Keratinocyte (primary cell): ENCODE measurements at regions not wholly inside any gene's neighbourhood (a gene's known extent, or its start where the extent isn't known, plus 50 kb on each side); places are given as distances from the start of the nearest gene placed in this dataset.

Source experiments
- DNase-seq: peaks from one replicate; pipeline ENCODE4 v3.0.0-alpha.2; 2011; ENCODE audit warnings: low read depth, missing footprints, low spot score
- FAIRE-seq: peaks from 2 replicates; lab custom pipeline; 2011; peaks lifted over from hg19 to GRCh38; lab: Jason Lieb, UNC
- H2AFZ ChIP-seq: 2 replicates; pipeline ENCODE4 v1.6.0; 2012; ENCODE audit warnings: low read length, control low read depth, inconsistent platforms; ENCODE audit not compliant: control insufficient read depth
- H3K27ac ChIP-seq: 2 replicates; pipeline ENCODE4 v1.5.1; 2011; ENCODE audit warnings: low read length; ENCODE audit not compliant: control insufficient read depth, insufficient read depth
- H3K27me3 ChIP-seq: 3 replicates; pipeline ENCODE4 v1.6.0; 2011; ENCODE audit warnings: low read length; ENCODE audit not compliant: control insufficient read depth, insufficient read depth; ENCODE audit errors: extremely low read depth
- H3K36me3 ChIP-seq, 2 experiments: 2 replicates in 1 of 2; 3 replicates in 1 of 2; pipeline ENCODE4 v1.5.1; 2011; ENCODE audit warnings: low read length in 2 of 2, mild to moderate bottlenecking in 1 of 2; ENCODE audit not compliant: control insufficient read depth in 2 of 2, insufficient read depth in 2 of 2; ENCODE audit errors: extremely low read depth in 1 of 2
- H3K4me1 ChIP-seq: 3 replicates; pipeline ENCODE4 v1.5.1; 2011; ENCODE audit warnings: low read length; ENCODE audit not compliant: control insufficient read depth, insufficient read depth; ENCODE audit errors: extremely low read depth
- H3K4me2 ChIP-seq: 3 replicates; pipeline ENCODE4 v1.6.0; 2011; ENCODE audit warnings: low read depth, low read length; ENCODE audit not compliant: control insufficient read depth, insufficient read depth; ENCODE audit errors: extremely low read depth
- H3K4me3 ChIP-seq, 3 experiments: fragments of 200-600 bp in 1 of 3; sonication (generic) in 1 of 3; 2 replicates in 2 of 3; 3 replicates in 1 of 3; pipeline ENCODE4 v1.5.1; 2011 to 2016; ENCODE audit warnings: low read length in 3 of 3, mild to moderate bottlenecking in 3 of 3, control low read depth in 2 of 3, inconsistent platforms in 1 of 3, low read depth in 1 of 3, mixed read lengths in 1 of 3, mixed run types in 1 of 3, moderate library complexity in 1 of 3; ENCODE audit not compliant: control insufficient read depth in 2 of 3, insufficient read depth in 2 of 3; ENCODE audit errors: extremely low read depth in 1 of 3
- H3K79me2 ChIP-seq: 2 replicates; pipeline ENCODE4 v1.6.0; 2012; ENCODE audit warnings: low read length; ENCODE audit not compliant: control insufficient read depth, insufficient read depth
- H3K9ac ChIP-seq: 3 replicates; pipeline ENCODE4 v1.6.0; 2011; ENCODE audit warnings: low read length; ENCODE audit not compliant: control insufficient read depth, insufficient read depth; ENCODE audit errors: extremely low read depth
- H3K9me1 ChIP-seq: 3 replicates; pipeline ENCODE4 v1.6.0; 2011; ENCODE audit warnings: low read length; ENCODE audit not compliant: control insufficient read depth, insufficient read depth; ENCODE audit errors: extremely low read depth
- H3K9me3 ChIP-seq: 2 replicates; pipeline ENCODE4 v1.5.1; 2012; ENCODE audit warnings: low read depth, low read length; ENCODE audit not compliant: control insufficient read depth
- H4K20me1 ChIP-seq: 3 replicates; pipeline ENCODE4 v1.6.0; 2011; ENCODE audit warnings: low read length; ENCODE audit not compliant: control insufficient read depth, insufficient read depth; ENCODE audit errors: extremely low read depth
- CTCF ChIP-seq, 3 experiments: IDR thresholded peaks in 1 of 3; conservative IDR thresholded peaks in 1 of 3; optimal IDR thresholded peaks in 1 of 3; 2 replicates in 2 of 3; 3 replicates in 1 of 3; pipeline versions ENCODE3 to v1.5.1; 2011; ENCODE audit warnings: low read length in 3 of 3, mild to moderate bottlenecking in 3 of 3, moderate library complexity in 2 of 3, control low read depth in 1 of 3, inconsistent platforms in 1 of 3; ENCODE audit not compliant: insufficient read depth in 2 of 3; ENCODE audit errors: extremely low read depth in 1 of 3
- EZH2 ChIP-seq: IDR thresholded peaks from one replicate; pipeline ENCODE4 v1.6.1; 2012; ENCODE audit warnings: inconsistent platforms, mild to moderate bottlenecking, low read length, moderate library complexity
- dilution Hi-C: fragments of 300-500 bp; cut with MboI; formaldehyde crosslinking; loops from one replicate; pipeline ENCODE4 v1.7.0; 2020; ENCODE audit warnings: low sequenced_read_pairs; ENCODE audit not compliant: extremely low pct_ligation_motif_present

GRCh38 chr10:63896992-63897391 lies 375.8 kb downstream of the REEP3 start:
- Histone ChIP-seq H3K27me3 (no peaks in the 10 kb centered on the region), H3K4me2 (no peak overlapping the region), H3K36me3 (no peaks in the 10 kb centered on the region), H4K20me1 (no peaks in the 10 kb centered on the region), H3K9me3 (no peaks in the 10 kb centered on the region), H3K4me1 (no peaks in the 10 kb centered on the region), H3K9me1 (no peaks in the 10 kb centered on the region), H3K9ac (no peak overlapping the region), H3K27ac (no peak overlapping the region), H2AFZ (no peak overlapping the region), H3K79me2 (no peaks in the 10 kb centered on the region), H3K4me3 (no peak overlapping the region)
- TF ChIP-seq CTCF (optimal IDR thresholded peaks at IDR 0.05 in 1 of 3, IDR thresholded peaks at IDR 0.05 in 1 of 3, conservative IDR thresholded peaks at IDR 0.05 in 1 of 3; ENCODE audit: extremely low read depth in 1 of 3, insufficient read depth in 2 of 3, low read length in 3 of 3) (no peak), EZH2 (no peak)
- no peak for FAIRE-seq
- DNase-seq: no peak
- dilution Hi-C loops: no loop called here

GRCh38 chr10:63899673-63900300 lies 378.6 kb downstream of the REEP3 start:
- dilution Hi-C loops: no loop called here
- no peak overlapping the region for H2AFZ ChIP-seq
- H3K9me1 ChIP-seq: no peaks in the 10 kb centered on the region
- no peak overlapping the region for H3K4me3 ChIP-seq
- no peaks in the 10 kb centered on the region for H3K27me3 ChIP-seq
- H4K20me1 ChIP-seq: no peaks in the 10 kb centered on the region
- FAIRE-seq: no peak
- H3K36me3 ChIP-seq: no peaks in the 10 kb centered on the region
- H3K27ac ChIP-seq: no peak overlapping the region
- DNase-seq: no peak
- H3K9me3 ChIP-seq: no peaks in the 10 kb centered on the region
- TF ChIP-seq EZH2 (no peak), CTCF (optimal IDR thresholded peaks at IDR 0.05 in 1 of 3, IDR thresholded peaks at IDR 0.05 in 1 of 3, conservative IDR thresholded peaks at IDR 0.05 in 1 of 3; ENCODE audit: extremely low read depth in 1 of 3, insufficient read depth in 2 of 3, low read length in 3 of 3) (no peak)
- no peaks in the 10 kb centered on the region for H3K79me2 ChIP-seq
- no peak overlapping the region for H3K4me2 ChIP-seq
- no peak overlapping the region for H3K9ac ChIP-seq
- H3K4me1 ChIP-seq: no peaks in the 10 kb centered on the region
